Esophagus squamous epithelium (tissue), 5 donors: ENCODE measurements at regions not wholly inside any gene's neighbourhood (a gene's known extent, or its start where the extent isn't known, plus 50 kb on each side); places are given as distances from the start of the nearest gene placed in this dataset.

ENCODE experiments used
- DNase-seq: peaks from one replicate; lab custom pipeline; 2025; lab: John Stamatoyannopoulos, UW
- H3K27ac ChIP-seq, 4 donors: fragments of 200-600 bp; sonication (generic); one replicate each; pipeline ENCODE4 v1.5.1; 2016 to 2019; ENCODE audit warnings: mild to moderate bottlenecking in 1 of 4
- H3K27me3 ChIP-seq, 4 donors: fragments of 200-600 bp; sonication (generic); 1 replicate in 3 of 4; 2 replicates in 1 of 4; pipeline versions ENCODE4 v1.5.1 to v1.6.0; 2017 to 2021; ENCODE audit warnings: antibody characterized with exemption in 1 of 4
- H3K36me3 ChIP-seq, 3 donors: fragments of 200-600 bp; sonication (generic); one replicate each; pipeline ENCODE4 v1.5.1; 2016 to 2019
- H3K4me1 ChIP-seq, 3 donors: fragments of 200-600 bp; sonication (generic); one replicate each; pipeline ENCODE4 v1.5.1; 2017 to 2019
- H3K4me3 ChIP-seq, 4 donors: fragments of 200-600 bp; sonication (generic); 1 replicate in 3 of 4; 2 replicates in 1 of 4; pipeline ENCODE4 v1.5.1; 2016 to 2019; ENCODE audit warnings: mild to moderate bottlenecking in 2 of 4, moderate library complexity in 1 of 4
- H3K9me3 ChIP-seq, 3 donors: fragments of 200-600 bp; sonication (generic); one replicate each; pipeline ENCODE4 v1.5.1; 2016 to 2019
- CTCF ChIP-seq, 6 experiments: fragments of 450-650 bp in 4 of 6; fragments of 200-600 bp in 2 of 6; sonication (generic) in 2 of 6; IDR thresholded peaks; one replicate each; pipeline ENCODE4 v1.5.1; 2016 to 2019; ENCODE audit warnings: antibody characterized with exemption in 6 of 6, mild to moderate bottlenecking in 4 of 6, moderate library complexity in 4 of 6
- POLR2A ChIP-seq, 4 donors: fragments of 450-650 bp; IDR thresholded peaks; one replicate each; pipeline ENCODE4 v1.6.1; 2017; ENCODE audit warnings: antibody characterized with exemption in 4 of 4, mild to moderate bottlenecking in 4 of 4, moderate library complexity in 3 of 4
- WGBS, 2 donors: methylation state at CpG; one replicate each; pipeline ENCODE4 v1.1.5; 2018; 5-methylcytosine and 5-hydroxymethylcytosine counted together
- intact Hi-C: fragments of 100-400 bp; cut with DNase I; formaldehyde crosslinking; loops from one replicate; pipeline ENCODE4 v1.15.0; 2022
- donor health status: DM: yes; HTN: yes; CAD: no.

DNA sequence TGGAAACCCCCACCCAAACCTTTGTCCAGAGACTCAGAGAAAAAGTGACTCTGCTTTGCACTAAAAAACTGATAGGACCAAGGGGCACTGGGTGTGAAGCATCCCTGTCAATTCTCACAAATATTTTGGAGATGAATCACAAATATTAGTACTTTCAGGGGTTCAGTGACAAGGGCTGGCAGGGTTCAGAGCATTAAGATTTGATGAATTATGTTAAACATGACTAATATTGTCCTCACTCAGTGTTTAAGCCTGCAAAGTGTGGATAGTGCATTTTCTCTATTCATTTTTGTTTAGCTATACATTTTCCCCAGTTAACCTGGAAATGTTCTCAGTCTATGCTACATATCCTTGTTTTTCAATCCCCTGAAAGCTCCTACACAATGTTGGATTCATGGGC is 65.3 kb upstream of the CCDC68 start:
- intact Hi-C loops = no loop called here
- H3K36me3 ChIP-seq = no peaks in the 10 kb centered on the region
- H3K27me3 ChIP-seq = no peaks in the 10 kb centered on the region
- TF ChIP-seq POLR2A (IDR thresholded peaks at IDR 0.05) (no peak), CTCF (IDR thresholded peaks at IDR 0.05) (no peak)
- no peak overlapping the region for H3K4me3 ChIP-seq
- no peak for DNase-seq
- no peak overlapping the region for H3K27ac ChIP-seq
- no peaks in the 10 kb centered on the region for H3K4me1 ChIP-seq
- H3K9me3 ChIP-seq = no peaks in the 10 kb centered on the region

GRCh38 chr18:55018602-55019001 is 59.3 kb upstream of the CCDC68 start:
- Histone ChIP-seq H3K9me3 (no peaks in the 10 kb centered on the region), H3K4me3 (no peak overlapping the region), H3K27me3 (no peaks in the 10 kb centered on the region), H3K4me1 (no peaks in the 10 kb centered on the region), H3K36me3 (no peaks in the 10 kb centered on the region), H3K27ac (no peak overlapping the region)
- TF ChIP-seq CTCF (IDR thresholded peaks at IDR 0.05) = no peak
- no peak for TF ChIP-seq POLR2A (IDR thresholded peaks at IDR 0.05)
- DNase-seq = no peak
- intact Hi-C loops = no loop called here

DNA sequence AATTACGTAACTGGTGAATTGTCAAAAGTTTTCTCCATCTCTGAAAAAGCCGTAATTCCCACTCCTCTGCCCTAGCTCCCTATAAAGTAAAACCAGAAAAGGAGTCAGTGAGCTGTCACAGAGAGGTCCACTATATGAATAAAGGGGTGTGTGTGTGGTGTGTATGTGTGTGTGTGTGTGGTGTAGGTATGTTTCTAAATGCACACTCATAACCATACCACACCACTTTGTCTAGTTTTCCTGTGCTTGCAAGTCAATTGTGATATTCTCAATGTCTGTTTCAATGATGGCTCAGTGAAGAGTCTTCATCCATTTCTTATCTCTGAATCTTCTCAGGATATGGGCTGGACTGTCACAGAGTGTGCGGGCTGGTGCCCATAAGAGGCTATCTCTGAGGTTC is 54.8 kb upstream of the CCDC68 start:
- no peaks in the 10 kb centered on the region for H3K27me3 ChIP-seq
- no peaks in the 10 kb centered on the region for H3K9me3 ChIP-seq
- no peak overlapping the region for H3K27ac ChIP-seq
- TF ChIP-seq CTCF (IDR thresholded peaks at IDR 0.05) = no peak
- no peak for TF ChIP-seq POLR2A (IDR thresholded peaks at IDR 0.05)
- H3K4me1 ChIP-seq = no peaks in the 10 kb centered on the region
- DNase-seq = no peak
- intact Hi-C loops = no loop called here
- H3K36me3 ChIP-seq = no peaks in the 10 kb centered on the region
- 45 to 62% methylated on average over 3 of the region's 3 CpGs for WGBS, 2 donors
- no peak overlapping the region for H3K4me3 ChIP-seq

- no peak overlapping the region for H3K4me3 ChIP-seq
- no peak for DNase-seq
- H3K36me3 ChIP-seq = no peaks in the 10 kb centered on the region
- TF ChIP-seq POLR2A (IDR thresholded peaks at IDR 0.05) (no peak), CTCF (IDR thresholded peaks at IDR 0.05) (no peak)
- H3K9me3 ChIP-seq = no peaks in the 10 kb centered on the region
- no peaks in the 10 kb centered on the region for H3K27me3 ChIP-seq
- intact Hi-C loops = no loop called here
- H3K27ac ChIP-seq = no peak overlapping the region
- no peaks in the 10 kb centered on the region for H3K4me1 ChIP-seq
These were observed 54.4 kb upstream of the CCDC68 start for GRCh38 chr18:55013685-55014084.

DNA sequence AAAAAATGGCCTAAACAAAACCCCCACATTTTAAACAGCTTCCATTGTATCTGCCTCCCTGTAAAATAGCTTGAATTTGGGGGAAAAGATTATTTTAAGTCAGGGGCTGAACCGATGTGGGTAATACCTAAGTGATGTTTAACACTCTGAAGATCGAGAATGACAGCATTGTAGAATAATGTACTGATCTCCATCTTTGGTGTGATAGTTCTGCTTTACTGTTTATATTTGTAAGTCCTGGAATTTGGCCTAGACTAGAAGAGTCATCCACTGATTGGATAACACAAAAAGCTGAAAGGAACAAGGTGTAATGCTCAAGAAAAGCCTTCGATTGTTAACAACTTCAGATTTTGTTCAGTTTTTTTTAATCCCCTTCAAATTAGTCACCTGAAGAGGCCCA is 53.8 kb upstream of the CCDC68 start:
- WGBS, 2 donors = 70 to 76% methylated on average over 3 of the region's 3 CpGs
- intact Hi-C loops = no loop called here
- no peak for DNase-seq
- Histone ChIP-seq H3K27me3 (no peaks in the 10 kb centered on the region), H3K4me1 (no peaks in the 10 kb centered on the region), H3K9me3 (no peaks in the 10 kb centered on the region), H3K36me3 (no peaks in the 10 kb centered on the region), H3K27ac (no peak overlapping the region), H3K4me3 (no peak overlapping the region)
- TF ChIP-seq CTCF (IDR thresholded peaks at IDR 0.05) (no peak), POLR2A (IDR thresholded peaks at IDR 0.05) (no peak)
